Neuronal stem cell (in vitro differentiated cells): ENCODE measurements at regions not wholly inside any gene's neighbourhood (a gene's known extent, or its start where the extent isn't known, plus 50 kb on each side); places are given as distances from the start of the nearest gene placed in this dataset.

Experiments used
- DNase-seq: peaks from one replicate; pipeline ENCODE4 v3.0.0-alpha.2; 2013; ENCODE audit warnings: low spot score
- H2AFZ ChIP-seq: one replicate; pipeline ENCODE4 v1.6.1; 2013; ENCODE audit warnings: mild to moderate bottlenecking, low read length, inconsistent platforms
- H2AK5ac ChIP-seq: 2 replicates; pipeline ENCODE4 v1.6.1; 2013; ENCODE audit warnings: low read depth, mild to moderate bottlenecking, inconsistent platforms, low read length, moderate library complexity, mixed read lengths
- H2BK120ac ChIP-seq: 2 replicates; pipeline ENCODE4 v1.6.1; 2013; ENCODE audit warnings: low read depth, mild to moderate bottlenecking, inconsistent platforms, low read length, moderate library complexity, mixed read lengths
- H2BK12ac ChIP-seq: one replicate; pipeline ENCODE4 v1.6.1; 2013; ENCODE audit warnings: low read length, inconsistent platforms
- H2BK15ac ChIP-seq: 2 replicates; pipeline ENCODE4 v1.6.1; 2013; ENCODE audit warnings: mild to moderate bottlenecking, low read length, inconsistent platforms, mixed read lengths
- H2BK5ac ChIP-seq: one replicate; pipeline ENCODE4 v1.6.1; 2013; ENCODE audit warnings: inconsistent platforms, mild to moderate bottlenecking, low read length, moderate library complexity
- H3K14ac ChIP-seq: one replicate; pipeline ENCODE4 v1.6.1; 2013; ENCODE audit warnings: low read length, inconsistent platforms
- H3K18ac ChIP-seq: 2 replicates; pipeline ENCODE4 v1.6.1; 2013; ENCODE audit warnings: low read length, inconsistent platforms
- H3K23ac ChIP-seq: 2 replicates; pipeline ENCODE4 v1.6.1; 2013; ENCODE audit warnings: low read depth, mild to moderate bottlenecking, mixed read lengths, low read length, inconsistent platforms; ENCODE audit not compliant: poor library complexity
- H3K27ac ChIP-seq: replicated peaks from 3 replicates; pipeline ENCODE4 v1.5.1; 2013; ENCODE audit warnings: low read length, inconsistent platforms
- H3K27me3 ChIP-seq, 3 experiments: 2 replicates each; pipeline ENCODE4 v1.6.1; 2013; ENCODE audit warnings: low read length in 3 of 3, mild to moderate bottlenecking in 2 of 3, inconsistent platforms in 1 of 3, low read depth in 1 of 3, mixed read lengths in 1 of 3, moderate library complexity in 1 of 3; ENCODE audit not compliant: control insufficient read depth in 3 of 3, insufficient read depth in 3 of 3
- H3K36me3 ChIP-seq, 2 donors: replicated peaks in 1 of 2; 2 replicates each; pipeline ENCODE4 v1.6.1; 2013; ENCODE audit warnings: low read length in 2 of 2; ENCODE audit not compliant: control insufficient read depth in 2 of 2, insufficient read depth in 2 of 2
- H3K4ac ChIP-seq: 2 replicates; pipeline ENCODE4 v1.6.1; 2013; ENCODE audit warnings: inconsistent platforms, mild to moderate bottlenecking, low read length, moderate library complexity
- H3K4me1 ChIP-seq, 2 donors: 1 replicate in 1 of 2; 2 replicates in 1 of 2; pipeline ENCODE4 v1.6.1; 2013; ENCODE audit warnings: low read length in 2 of 2, low read depth in 1 of 2; ENCODE audit not compliant: control insufficient read depth in 2 of 2, insufficient read depth in 1 of 2
- H3K4me2 ChIP-seq: one replicate; pipeline ENCODE4 v1.6.1; 2013; ENCODE audit warnings: mild to moderate bottlenecking, low read length, inconsistent platforms; ENCODE audit not compliant: insufficient read depth, poor library complexity, severe bottlenecking
- H3K4me3 ChIP-seq, 2 donors: 2 replicates each; pipeline ENCODE4 v1.5.1; 2013; ENCODE audit warnings: low read length in 2 of 2, mild to moderate bottlenecking in 2 of 2, inconsistent platforms in 1 of 2, moderate library complexity in 1 of 2
- H3K79me1 ChIP-seq: one replicate; pipeline ENCODE4 v1.6.1; 2013; ENCODE audit warnings: low read depth, mild to moderate bottlenecking, inconsistent platforms, low read length, moderate library complexity
- H3K9ac ChIP-seq: one replicate; pipeline ENCODE4 v1.6.1; 2013; ENCODE audit warnings: mild to moderate bottlenecking, low read depth, low read length, inconsistent platforms; ENCODE audit not compliant: poor library complexity
- H3K9me3 ChIP-seq, 2 donors: replicated peaks in 1 of 2; 2 replicates each; pipeline versions ENCODE3 to v1.6.1; 2013; ENCODE audit warnings: low read length in 2 of 2, mild to moderate bottlenecking in 2 of 2, inconsistent platforms in 1 of 2, low read depth in 1 of 2, mixed read lengths in 1 of 2, moderate library complexity in 1 of 2; ENCODE audit not compliant: control insufficient read depth in 2 of 2, insufficient read depth in 1 of 2
- H4K8ac ChIP-seq: one replicate; pipeline ENCODE4 v1.6.1; 2013; ENCODE audit warnings: low read depth, mild to moderate bottlenecking, inconsistent platforms, low read length, moderate library complexity
- H4K91ac ChIP-seq: one replicate; pipeline ENCODE4 v1.6.1; 2013; ENCODE audit warnings: low read length, low read depth, mild to moderate bottlenecking, inconsistent platforms; ENCODE audit not compliant: poor library complexity
- WGBS, 2 donors: extraction: QIAGEN DNeasy Blood & Tissue Kit; methylation state at CpG; one replicate each; pipeline ENCODE4 v1.1.7; 2013; ENCODE audit warnings: missing lambda C conversion rate in 2 of 2, mixed read lengths in 1 of 2; ENCODE audit not compliant: insufficient read length in 2 of 2, insufficient replicate concordance in 1 of 2; ENCODE audit errors: extremely low coverage in 2 of 2; 5-methylcytosine and 5-hydroxymethylcytosine counted together

- no peak overlapping the region for H3K9ac ChIP-seq
- H3K4me1 ChIP-seq, result peaks cover 15 to 19% of the 10 kb centered on the region in 2 donors
- no peak overlapping the region for H2BK15ac ChIP-seq
- H3K27me3 ChIP-seq, result no peaks in the 10 kb centered on the region
- H4K8ac ChIP-seq, result no peak overlapping the region
- H3K27ac ChIP-seq, result no peak overlapping the region
- DNase-seq, result no peak
- H3K36me3 ChIP-seq, result no peaks in the 10 kb centered on the region
- H3K79me1 ChIP-seq, result no peaks in the 10 kb centered on the region
- H3K4me2 ChIP-seq, result no peak overlapping the region
- no peak overlapping the region for H3K4me3 ChIP-seq
- no peak overlapping the region for H4K91ac ChIP-seq
- H3K23ac ChIP-seq, result no peak overlapping the region
- no peak overlapping the region for H3K18ac ChIP-seq
- no peak overlapping the region for H2BK5ac ChIP-seq
- no peak overlapping the region for H2BK12ac ChIP-seq
- no peak overlapping the region for H3K14ac ChIP-seq
- no peak overlapping the region for H2BK120ac ChIP-seq
- WGBS, 2 donors, result no CpG with 5 or more reads among the region's 1 CpG
- H3K4ac ChIP-seq, result no peak overlapping the region
- H3K9me3 ChIP-seq, result peaks cover 3 to 9% of the 10 kb centered on the region in 2 donors
- peak overlapping the region; percentile 66 for H2AFZ ChIP-seq
- no peak overlapping the region for H2AK5ac ChIP-seq
Observed at GRCh38 chr2:16335604-16335930, 330.1 kb downstream of the CYRIA start.

GRCh38 chr2:16334886-16335603 lies 330.6 kb downstream of the CYRIA start:
- WGBS, 2 donors, result no CpG with 5 or more reads among the region's 2 CpGs
- no peaks in the 10 kb centered on the region for H3K79me1 ChIP-seq
- H3K27ac ChIP-seq, result no peak overlapping the region
- no peak overlapping the region for H3K4me3 ChIP-seq
- peak overlapping the region; percentile 8 for H3K18ac ChIP-seq
- no peak overlapping the region for H4K91ac ChIP-seq
- no peak overlapping the region for H2BK15ac ChIP-seq
- peaks cover 15 to 22% of the 10 kb centered on the region in 2 donors for H3K4me1 ChIP-seq
- no peak overlapping the region for H2AK5ac ChIP-seq
- peak overlapping the region; percentile 66 for H2AFZ ChIP-seq
- no peak overlapping the region for H3K4me2 ChIP-seq
- H2BK12ac ChIP-seq, result no peak overlapping the region
- no peak overlapping the region for H3K23ac ChIP-seq
- DNase-seq, result no peak
- no peaks in the 10 kb centered on the region for H3K27me3 ChIP-seq
- H3K36me3 ChIP-seq, result no peaks in the 10 kb centered on the region
- H3K14ac ChIP-seq, result no peak overlapping the region
- H2BK120ac ChIP-seq, result no peak overlapping the region
- no peak overlapping the region for H4K8ac ChIP-seq
- H3K4ac ChIP-seq, result no peak overlapping the region
- no peak overlapping the region for H3K9ac ChIP-seq
- no peak overlapping the region for H2BK5ac ChIP-seq
- peaks cover 3 to 9% of the 10 kb centered on the region in 2 donors for H3K9me3 ChIP-seq

- Histone ChIP-seq H3K4me1 (peaks cover 20 to 27% of the 10 kb centered on the region in 2 donors), H3K9me3 (peaks cover 3 to 9% of the 10 kb centered on the region in 2 donors), H2BK15ac (no peak overlapping the region), H3K4ac (no peak overlapping the region), H3K27me3 (no peaks in the 10 kb centered on the region), H2BK120ac (no peak overlapping the region), H4K8ac (no peak overlapping the region), H2AK5ac (no peak overlapping the region), H3K79me1 (no peaks in the 10 kb centered on the region), H3K9ac (no peak overlapping the region), H4K91ac (no peak overlapping the region), H3K18ac (no peak overlapping the region), H3K36me3 (no peaks in the 10 kb centered on the region), H3K14ac (no peak overlapping the region), H2BK12ac (no peak overlapping the region), H3K27ac (no peak overlapping the region), H3K4me2 (no peak overlapping the region), H3K23ac (no peak overlapping the region), H2AFZ (no peak overlapping the region), H2BK5ac (no peak overlapping the region), H3K4me3 (no peak overlapping the region)
- DNase-seq, result no peak
- WGBS, 2 donors, result no CpG with 5 or more reads among the region's 1 CpG
Observed at GRCh38 chr2:16334366-16334765, 331.3 kb downstream of the CYRIA start.

- Histone ChIP-seq H3K36me3 (no peaks in the 10 kb centered on the region), H2BK12ac (no peak overlapping the region), H4K8ac (no peak overlapping the region), H3K23ac (no peak overlapping the region), H3K4me2 (no peak overlapping the region), H3K4me3 (no peak overlapping the region), H3K27ac (no peak overlapping the region), H3K4ac (no peak overlapping the region), H3K79me1 (no peaks in the 10 kb centered on the region), H3K27me3 (no peaks in the 10 kb centered on the region), H2BK15ac (no peak overlapping the region), H3K4me1 (peaks cover 24 to 34% of the 10 kb centered on the region in 2 donors), H3K9ac (no peak overlapping the region), H3K18ac (no peak overlapping the region), H3K9me3 (peaks cover 3 to 5% of the 10 kb centered on the region in 2 donors), H2BK5ac (no peak overlapping the region), H2AFZ (no peak overlapping the region), H2AK5ac (no peak overlapping the region), H3K14ac (no peak overlapping the region), H2BK120ac (no peak overlapping the region), H4K91ac (no peak overlapping the region)
- no peak for DNase-seq
- no CpG with 5 or more reads among the region's 2 CpGs for WGBS, 2 donors
Observed at GRCh38 chr2:16333681-16334080, 332.0 kb downstream of the CYRIA start.
